HUES6 (cell line): ENCODE measurements at regions not wholly inside any gene's neighbourhood (a gene's known extent, or its start where the extent isn't known, plus 50 kb on each side); places are given as distances from the start of the nearest gene placed in this dataset.
"Not testable (repeated sequence)": the region's sequence is repeated elsewhere in the genome, so short reads cannot be mapped to it uniquely, and the experiment has no call there.

Source experiments
- H3K27ac ChIP-seq: 2 replicates; pipeline ENCODE4 v1.7.0; 2013; ENCODE audit warnings: low read depth, mild to moderate bottlenecking, low read length, inconsistent platforms
- H3K27me3 ChIP-seq: 2 replicates; pipeline ENCODE4 v1.6.1; 2013; ENCODE audit warnings: low read length; ENCODE audit not compliant: control insufficient read depth, insufficient read depth
- H3K36me3 ChIP-seq: 2 replicates; pipeline ENCODE4 v1.6.1; 2013; ENCODE audit warnings: low read length; ENCODE audit not compliant: control insufficient read depth, insufficient read depth
- H3K4me1 ChIP-seq: 2 replicates; pipeline ENCODE4 v1.6.1; 2013; ENCODE audit warnings: low read length; ENCODE audit not compliant: control insufficient read depth, insufficient read depth
- H3K4me3 ChIP-seq: 2 replicates; pipeline ENCODE4 v1.5.1; 2013; ENCODE audit warnings: low read depth, low read length
- H3K9ac ChIP-seq: one replicate; pipeline ENCODE4 v1.6.1; 2013; ENCODE audit warnings: mild to moderate bottlenecking, low read length
- H3K9me3 ChIP-seq: 2 replicates; pipeline ENCODE4 v1.6.1; 2013; ENCODE audit warnings: low read depth, low read length; ENCODE audit not compliant: control insufficient read depth, insufficient read depth

GRCh38 chr1:121086249-121086648 lies 97.9 kb downstream of the FAM72B start:
- H3K4me3 ChIP-seq, H3K27me3 ChIP-seq, H3K36me3 ChIP-seq, H3K9me3 ChIP-seq, H3K9ac ChIP-seq, H3K4me1 ChIP-seq, H3K27ac ChIP-seq: not testable (repeated sequence)

GRCh38 chr1:121087221-121087620 lies 96.9 kb downstream of the FAM72B start:
- not testable (repeated sequence) for H3K9me3 ChIP-seq, H3K36me3 ChIP-seq, H3K4me3 ChIP-seq, H3K27me3 ChIP-seq, H3K4me1 ChIP-seq, H3K27ac ChIP-seq, H3K9ac ChIP-seq

GRCh38 chr1:121088568-121088967 lies 95.6 kb downstream of the FAM72B start:
- not testable (repeated sequence) for H3K27me3 ChIP-seq, H3K4me3 ChIP-seq, H3K36me3 ChIP-seq, H3K27ac ChIP-seq, H3K9ac ChIP-seq, H3K4me1 ChIP-seq, H3K9me3 ChIP-seq

GRCh38 chr1:121092329-121092968 lies 91.7 kb downstream of the FAM72B start:
- not testable (repeated sequence) for H3K27me3 ChIP-seq, H3K27ac ChIP-seq, H3K9ac ChIP-seq, H3K9me3 ChIP-seq, H3K4me1 ChIP-seq, H3K4me3 ChIP-seq, H3K36me3 ChIP-seq

- not testable (repeated sequence) for H3K27ac ChIP-seq, H3K4me3 ChIP-seq, H3K36me3 ChIP-seq, H3K9ac ChIP-seq, H3K9me3 ChIP-seq, H3K27me3 ChIP-seq, H3K4me1 ChIP-seq
Observed at GRCh38 chr1:121095014-121095413, 89.1 kb downstream of the FAM72B start.

- not testable (repeated sequence) for H3K9ac ChIP-seq, H3K27me3 ChIP-seq, H3K4me1 ChIP-seq, H3K27ac ChIP-seq, H3K36me3 ChIP-seq, H3K9me3 ChIP-seq
- H3K4me3 ChIP-seq, result peak overlapping the region; percentile 57
Observed at GRCh38 chr1:121097127-121097866, 86.8 kb downstream of the FAM72B start.

- not testable (repeated sequence) for H3K27ac ChIP-seq, H3K4me1 ChIP-seq
Observed at GRCh38 chr1:121097867-121098215, 86.3 kb downstream of the FAM72B start.

GRCh38 chr1:121109025-121109424 lies 75.1 kb downstream of the FAM72B start:
- H3K36me3 ChIP-seq, H3K9me3 ChIP-seq, H3K27ac ChIP-seq, H3K4me3 ChIP-seq, H3K9ac ChIP-seq, H3K4me1 ChIP-seq, H3K27me3 ChIP-seq: not testable (repeated sequence)

More at GRCh38 chr1:121097867-121098215, 86.3 kb downstream of the FAM72B start:
- not testable (repeated sequence) for H3K36me3 ChIP-seq, H3K27me3 ChIP-seq, H3K9me3 ChIP-seq, H3K9ac ChIP-seq
- peak overlapping the region; percentile 57 for H3K4me3 ChIP-seq

GRCh38 chr1:121116522-121117297 lies 67.4 kb downstream of the FAM72B start:
- H3K27me3 ChIP-seq, H3K27ac ChIP-seq, H3K4me3 ChIP-seq, H3K36me3 ChIP-seq, H3K9me3 ChIP-seq, H3K4me1 ChIP-seq, H3K9ac ChIP-seq: not testable (repeated sequence)

GRCh38 chr1:121117298-121117611 lies 66.9 kb downstream of the FAM72B start:
- H3K4me3 ChIP-seq, H3K27me3 ChIP-seq, H3K4me1 ChIP-seq, H3K36me3 ChIP-seq, H3K27ac ChIP-seq, H3K9me3 ChIP-seq, H3K9ac ChIP-seq: not testable (repeated sequence)

- H3K9me3 ChIP-seq, H3K4me1 ChIP-seq, H3K36me3 ChIP-seq, H3K27ac ChIP-seq, H3K9ac ChIP-seq, H3K27me3 ChIP-seq: not testable (repeated sequence)
- peak overlapping the region; percentile 26; the same call in 1 of the 2 replicates for H3K4me3 ChIP-seq
Observed at GRCh38 chr1:121117622-121118479, 66.3 kb downstream of the FAM72B start.
